ENCODE measurements at regions not wholly inside any gene's neighbourhood (a gene's known extent, or its start where the extent isn't known, plus 50 kb on each side); places are given as distances from the start of the nearest gene placed in this dataset.
"Not testable (repeated sequence)": the region's sequence is repeated elsewhere in the genome, so short reads cannot be mapped to it uniquely, and the experiment has no call there.

DNA sequence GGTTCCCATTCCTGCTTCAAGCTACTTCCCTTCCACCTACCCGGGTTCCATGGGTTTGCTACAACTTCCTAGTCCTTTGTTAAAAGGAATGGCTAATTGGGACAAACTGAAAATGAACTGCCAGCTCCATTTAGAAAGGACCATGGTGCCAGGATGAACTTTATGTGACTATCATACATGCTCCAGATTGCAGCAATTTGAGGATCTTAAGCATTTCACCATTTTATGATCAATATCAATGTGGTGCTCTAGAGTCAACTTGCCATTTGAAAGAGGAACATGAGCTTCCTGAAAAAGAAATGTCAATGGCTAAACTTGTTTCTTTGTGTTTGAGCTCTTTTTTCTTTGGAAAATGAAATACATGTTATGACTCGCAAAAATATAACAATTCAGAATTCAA, 92.7 kb upstream of the IL15 start:
- no peak for DNase-seq (ENCODE audit: low read depth)
- TF ChIP-seq, protein P1, sequence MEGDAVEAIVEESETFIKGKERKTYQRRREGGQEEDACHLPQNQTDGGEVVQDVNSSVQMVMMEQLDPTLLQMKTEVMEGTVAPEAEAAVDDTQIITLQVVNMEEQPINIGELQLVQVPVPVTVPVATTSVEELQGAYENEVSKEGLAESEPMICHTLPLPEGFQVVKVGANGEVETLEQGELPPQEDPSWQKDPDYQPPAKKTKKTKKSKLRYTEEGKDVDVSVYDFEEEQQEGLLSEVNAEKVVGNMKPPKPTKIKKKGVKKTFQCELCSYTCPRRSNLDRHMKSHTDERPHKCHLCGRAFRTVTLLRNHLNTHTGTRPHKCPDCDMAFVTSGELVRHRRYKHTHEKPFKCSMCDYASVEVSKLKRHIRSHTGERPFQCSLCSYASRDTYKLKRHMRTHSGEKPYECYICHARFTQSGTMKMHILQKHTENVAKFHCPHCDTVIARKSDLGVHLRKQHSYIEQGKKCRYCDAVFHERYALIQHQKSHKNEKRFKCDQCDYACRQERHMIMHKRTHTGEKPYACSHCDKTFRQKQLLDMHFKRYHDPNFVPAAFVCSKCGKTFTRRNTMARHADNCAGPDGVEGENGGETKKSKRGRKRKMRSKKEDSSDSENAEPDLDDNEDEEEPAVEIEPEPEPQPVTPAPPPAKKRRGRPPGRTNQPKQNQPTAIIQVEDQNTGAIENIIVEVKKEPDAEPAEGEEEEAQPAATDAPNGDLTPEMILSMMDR (conservative IDR thresholded peaks at IDR 0.05; ENCODE audit: low read depth, low read length), result no peak

GRCh38 chr4:141548791-141549190, 87.6 kb upstream of the IL15 start:
- H3K4me3 ChIP-seq (ENCODE audit: low read depth, low read length), result no peak overlapping the region
- TF ChIP-seq, protein P1 (conservative IDR thresholded peaks at IDR 0.05; ENCODE audit: low read depth, low read length), result no peak
- no peak for DNase-seq (ENCODE audit: low read depth)

More for the DNA sequence above, 92.7 kb upstream of the IL15 start:
- no peak overlapping the region for H3K4me3 ChIP-seq (ENCODE audit: low read depth, low read length)

DNA sequence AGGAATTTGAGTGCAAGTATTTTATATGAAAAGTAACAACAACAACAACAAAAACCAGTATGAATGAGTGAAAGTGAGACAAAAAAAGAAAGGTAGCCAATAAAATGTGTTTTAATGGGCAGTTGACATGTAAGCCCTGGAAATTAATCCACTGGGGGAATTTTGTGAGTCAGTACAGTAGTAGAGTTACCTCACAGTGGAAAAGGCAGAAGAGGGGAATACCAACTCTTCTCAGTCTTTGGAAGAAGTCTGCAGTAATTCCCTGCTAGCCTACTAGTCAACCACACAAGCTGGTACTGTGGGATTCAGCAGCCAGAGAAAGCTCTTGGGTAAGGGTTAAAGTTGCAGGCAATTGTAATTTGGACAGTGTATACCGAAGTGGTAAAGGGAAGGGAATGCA, 76.3 kb upstream of the IL15 start:
- TF ChIP-seq, protein P1 (conservative IDR thresholded peaks at IDR 0.05; ENCODE audit: low read depth, low read length), result no peak
- peak; percentile 16 for DNase-seq (ENCODE audit: low read depth)

GRCh38 chr4:141562649-141563048, 73.7 kb upstream of the IL15 start:
- H3K4me3 ChIP-seq (ENCODE audit: low read depth, low read length), result no peak overlapping the region
- no peak for DNase-seq (ENCODE audit: low read depth)
- TF ChIP-seq, protein P1 (conservative IDR thresholded peaks at IDR 0.05; ENCODE audit: low read depth, low read length), result no peak

More for the DNA sequence above, 76.3 kb upstream of the IL15 start:
- no peak overlapping the region for H3K4me3 ChIP-seq (ENCODE audit: low read depth, low read length)

GRCh38 chr4:141563723-141564122, 72.7 kb upstream of the IL15 start:
- no peak for DNase-seq (ENCODE audit: low read depth)
- TF ChIP-seq, protein P1 (conservative IDR thresholded peaks at IDR 0.05; ENCODE audit: low read depth, low read length), result no peak
- H3K4me3 ChIP-seq (ENCODE audit: low read depth, low read length), result no peak overlapping the region

- H3K4me3 ChIP-seq (ENCODE audit: low read depth, low read length); DNase-seq (ENCODE audit: low read depth): not testable (repeated sequence)
Observed at GRCh38 chr4:141564961-141565360, 71.4 kb upstream of the IL15 start.

- TF ChIP-seq, protein P1 (conservative IDR thresholded peaks at IDR 0.05; ENCODE audit: low read depth, low read length), result no peak
- H3K4me3 ChIP-seq (ENCODE audit: low read depth, low read length), result no peak overlapping the region
- DNase-seq (ENCODE audit: low read depth), result peak; percentile 69
Observed at GRCh38 chr4:141565379-141566089, 70.8 kb upstream of the IL15 start.
